GM12892 (cell line): ENCODE measurements at regions not wholly inside any gene's neighbourhood (a gene's known extent, or its start where the extent isn't known, plus 50 kb on each side); places are given as distances from the start of the nearest gene placed in this dataset.

Experiments used
- POLR2A ChIP-seq: IDR thresholded peaks from 2 replicates; pipeline ENCODE4 v1.6.1; 2011; ENCODE audit warnings: low read depth, low read length, control low read depth
- POLR2AphosphoS5 ChIP-seq: IDR thresholded peaks from 2 replicates; pipeline ENCODE4 v1.6.1; 2011; ENCODE audit warnings: low read depth, low read length, control low read depth
- TAF1 ChIP-seq: IDR thresholded peaks from 2 replicates; pipeline ENCODE4 v1.6.1; 2011; ENCODE audit warnings: low read depth, mild to moderate bottlenecking, control low read depth, low read length, borderline replicate concordance

GRCh38 chr9:10764481-10764880 lies 151.7 kb upstream of the PTPRD start:
- no peak for TF ChIP-seq POLR2A
- TF ChIP-seq TAF1 = no peak
- TF ChIP-seq POLR2AphosphoS5 = no peak
